ENCODE measurements at regions not wholly inside any gene's neighbourhood (a gene's known extent, or its start where the extent isn't known, plus 50 kb on each side); places are given as distances from the start of the nearest gene placed in this dataset.
"Not testable (repeated sequence)": the region's sequence is repeated elsewhere in the genome, so short reads cannot be mapped to it uniquely, and the experiment has no call there.

DNA sequence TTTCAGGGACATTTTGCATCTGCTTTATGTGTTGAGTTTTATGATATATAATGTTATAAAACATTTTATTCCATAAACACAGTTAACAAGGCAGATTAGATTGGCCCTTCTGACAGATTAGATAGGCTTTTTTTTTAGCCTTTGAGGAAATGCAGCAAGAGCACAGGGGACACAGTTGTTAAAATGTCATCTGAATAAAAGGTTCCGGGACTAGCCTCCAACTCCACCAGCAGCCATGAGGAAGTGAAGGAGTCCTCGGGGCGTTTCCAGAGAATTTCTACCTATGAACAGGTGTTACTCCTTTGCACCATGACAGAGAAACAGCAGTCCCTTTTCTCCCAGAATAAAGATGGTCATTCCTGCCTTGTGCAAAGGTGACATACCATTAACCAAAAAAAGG, 167.8 kb upstream of the KBTBD8 start:
- DNase-seq (ENCODE audit: low read depth, low spot score), result no peak

DNA sequence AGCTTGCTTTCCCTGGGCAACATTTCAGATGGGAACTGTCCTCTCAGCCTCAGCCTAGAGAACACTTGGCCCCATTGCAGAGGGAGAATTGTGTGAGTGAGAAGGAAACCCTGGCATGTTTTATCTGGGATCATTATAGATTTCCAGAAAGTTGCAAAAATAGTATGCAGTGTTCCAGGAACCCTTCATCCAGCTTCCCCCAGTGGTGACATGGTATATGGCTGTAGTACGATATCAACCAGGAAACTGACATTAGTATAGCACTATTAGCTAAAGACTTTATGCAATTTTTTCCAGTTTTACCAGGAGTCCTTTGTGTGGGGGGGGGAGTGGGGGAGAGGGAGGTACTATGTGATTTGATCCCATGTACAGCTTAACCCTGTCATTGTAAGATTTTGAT, 166.2 kb upstream of the KBTBD8 start:
- no peak overlapping the region for H3K27ac ChIP-seq
- DNase-seq (ENCODE audit: low read depth, low spot score), result no peak

More for the DNA sequence above, 167.8 kb upstream of the KBTBD8 start:
- H3K27ac ChIP-seq, result no peak overlapping the region

DNA sequence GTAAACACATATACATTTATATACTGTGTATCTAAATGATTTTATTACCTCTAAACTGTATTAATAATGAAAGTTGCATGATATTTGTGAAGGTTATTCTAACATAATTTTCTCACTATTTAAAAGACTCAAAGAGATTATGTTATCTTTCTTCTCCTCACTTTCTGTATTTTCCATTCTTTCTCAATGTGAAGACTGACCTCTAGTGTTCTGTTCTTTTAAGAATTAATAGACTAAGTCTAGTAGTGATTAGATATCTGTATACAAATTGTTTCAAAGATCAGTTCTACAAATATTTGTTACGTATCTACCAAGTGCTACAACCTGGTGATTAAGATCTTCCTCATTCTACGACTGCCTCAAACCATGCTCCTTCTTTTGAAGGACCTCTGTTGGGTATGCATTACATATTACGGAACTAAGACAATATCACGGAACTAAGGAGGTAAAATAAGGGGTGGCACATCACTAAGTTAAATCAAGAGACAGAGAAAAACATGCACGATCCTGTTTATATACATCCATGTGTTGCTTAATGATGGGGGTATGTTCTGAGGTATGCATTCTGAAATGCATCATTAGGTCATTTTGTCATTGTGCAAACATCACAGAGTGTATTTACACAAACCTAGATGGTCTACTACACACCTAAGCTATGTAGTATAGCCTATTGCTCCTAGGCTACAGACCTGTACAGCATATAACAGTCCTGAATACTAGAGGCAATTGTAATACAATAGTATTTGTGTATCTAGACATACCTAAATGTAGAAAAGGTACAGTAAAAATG, 161.5 kb upstream of the KBTBD8 start:
- no peak for DNase-seq (ENCODE audit: low read depth, low spot score)

DNA sequence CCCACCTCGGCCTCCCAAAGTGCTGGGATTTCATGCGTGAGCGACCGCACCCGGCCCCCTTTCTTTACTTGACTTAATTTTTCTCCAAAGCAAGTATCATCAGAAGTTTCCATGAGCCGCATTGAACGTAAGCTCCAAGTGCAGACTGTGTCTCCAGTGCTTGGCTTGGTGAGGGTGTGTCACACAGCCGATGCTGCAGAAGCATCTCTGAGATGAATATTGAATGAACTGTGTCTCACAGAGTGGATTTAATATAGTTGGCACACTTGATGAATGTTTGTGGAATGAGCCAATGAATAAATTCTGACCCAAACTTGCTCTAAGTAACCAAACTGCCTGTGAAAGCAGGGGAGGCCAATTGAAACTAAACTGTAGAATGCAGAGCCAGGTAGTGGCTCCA, 159.4 kb upstream of the KBTBD8 start:
- no peak for DNase-seq (ENCODE audit: low read depth, low spot score)
- H3K27ac ChIP-seq, result no peak overlapping the region

More for the DNA sequence above, 161.5 kb upstream of the KBTBD8 start:
- H3K27ac ChIP-seq, result no peak overlapping the region

DNA sequence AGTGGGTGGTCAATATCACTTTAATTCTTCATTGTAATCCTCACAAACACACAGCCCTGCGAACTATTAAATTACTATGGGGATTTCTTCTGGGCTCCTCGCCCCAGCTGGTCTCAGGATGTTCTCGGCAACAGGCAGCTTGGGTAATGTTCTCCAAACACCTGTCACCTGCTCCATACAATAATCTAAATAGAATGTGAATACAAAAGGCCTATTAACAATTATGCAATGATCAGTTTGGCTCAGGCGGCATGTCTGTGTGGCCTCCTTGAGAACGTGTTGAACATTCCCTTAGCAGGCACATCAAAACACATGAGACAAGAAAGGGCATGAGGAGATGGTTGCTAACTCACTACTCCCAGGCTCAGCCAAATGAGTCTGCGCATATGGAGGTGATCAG, 158.6 kb upstream of the KBTBD8 start:
- no peak for DNase-seq (ENCODE audit: low read depth, low spot score)
- H3K27ac ChIP-seq, result no peak overlapping the region

DNA sequence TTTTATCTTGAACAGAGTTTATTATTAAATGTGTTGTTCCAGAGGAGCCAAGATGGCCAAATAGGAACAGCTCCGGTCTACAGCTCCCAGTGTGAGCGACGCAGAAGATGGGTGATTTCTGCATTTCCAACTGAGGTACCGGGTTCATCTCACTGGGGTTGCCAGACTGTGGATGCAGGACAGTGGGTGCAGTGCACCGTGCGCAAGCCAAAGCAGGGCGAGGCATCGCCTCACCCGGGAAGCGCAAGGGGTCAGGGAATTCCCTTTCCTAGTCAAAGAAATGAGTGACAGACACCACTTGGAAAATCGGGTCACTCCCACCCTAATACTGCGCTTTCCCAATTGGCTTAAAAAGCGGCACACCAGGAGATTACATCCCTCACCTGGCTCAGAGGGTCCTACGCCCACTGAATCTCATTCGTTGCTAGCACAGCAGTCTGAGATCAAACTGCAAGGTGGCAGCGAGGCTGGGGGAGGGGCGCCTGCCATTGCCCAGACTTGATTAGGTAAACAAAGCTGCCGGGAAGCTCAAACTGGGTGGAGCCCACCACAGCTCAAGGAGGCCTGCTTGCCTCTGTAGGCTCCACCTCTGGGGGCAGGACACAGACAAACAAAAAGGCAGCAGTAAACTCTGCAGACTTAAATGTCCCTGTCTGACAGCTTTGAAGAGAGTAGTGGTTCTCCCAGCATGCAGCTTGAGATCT, 155.2 kb upstream of the KBTBD8 start:
- not testable (repeated sequence) for H3K27ac ChIP-seq; DNase-seq (ENCODE audit: low read depth, low spot score)

DNA sequence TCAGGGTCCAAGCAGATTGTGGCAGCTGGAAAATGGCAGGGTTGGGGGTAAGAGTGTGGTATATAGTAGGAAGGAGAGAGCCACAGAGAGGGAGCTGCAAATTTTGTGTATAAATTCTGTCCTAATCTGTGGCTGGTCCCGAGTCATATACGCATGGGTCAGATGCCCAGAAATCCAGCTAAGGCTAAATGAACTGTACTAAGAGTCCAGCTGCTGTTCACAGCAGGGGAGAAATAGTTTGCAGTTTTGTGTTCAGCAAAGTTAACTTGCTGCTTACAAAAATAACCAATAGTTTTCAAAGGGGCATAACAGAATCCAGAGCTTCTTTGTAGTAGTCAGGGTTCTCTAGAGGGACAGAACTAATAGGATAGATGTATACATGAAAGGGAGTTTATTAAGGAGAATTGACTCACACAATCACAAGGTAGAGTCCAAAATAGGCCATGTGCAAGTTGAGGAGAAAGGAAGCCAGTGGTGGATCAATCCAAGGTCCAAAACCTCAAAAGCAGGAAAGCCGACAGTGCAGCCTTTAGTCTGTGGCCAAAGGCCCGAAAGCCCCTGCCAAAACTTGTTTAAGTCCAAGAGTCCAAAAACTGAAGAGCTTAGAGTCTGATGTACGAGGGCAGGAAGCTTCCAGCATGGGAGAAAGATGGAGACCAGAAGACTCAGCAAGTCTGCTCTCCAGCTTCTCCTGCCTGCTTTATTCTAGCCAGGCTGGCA, 146.1 kb upstream of the KBTBD8 start:
- no peak for DNase-seq (ENCODE audit: low read depth, low spot score)
- no peak overlapping the region for H3K27ac ChIP-seq

DNA sequence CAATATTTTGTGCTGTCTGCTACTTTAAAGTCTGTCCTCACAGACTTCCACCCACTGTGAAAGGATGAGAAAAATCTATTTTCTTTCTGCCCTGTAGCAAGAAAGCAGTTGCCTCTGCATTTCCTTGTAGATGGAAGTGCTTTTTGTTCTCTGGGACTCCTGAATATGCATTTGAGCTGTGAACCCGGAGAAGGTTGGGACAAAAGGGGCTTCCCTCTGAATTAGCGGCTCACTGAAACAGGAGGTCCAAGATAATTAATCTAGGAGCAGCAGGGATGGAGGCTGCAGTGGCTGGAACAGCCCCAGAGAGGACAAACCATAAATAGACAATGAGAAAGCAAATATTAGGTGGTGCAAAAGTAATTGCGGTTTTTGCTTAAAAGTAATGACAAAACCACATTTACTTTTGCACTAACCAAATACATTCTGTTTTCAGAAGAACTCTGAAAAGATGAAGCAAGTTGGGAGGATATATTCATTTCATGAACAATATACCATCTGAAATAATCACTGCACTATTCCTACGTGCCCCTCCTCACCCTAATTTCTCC, 143.4 kb upstream of the KBTBD8 start:
- no peak for DNase-seq (ENCODE audit: low read depth, low spot score)
- H3K27ac ChIP-seq, result no peak overlapping the region

DNA sequence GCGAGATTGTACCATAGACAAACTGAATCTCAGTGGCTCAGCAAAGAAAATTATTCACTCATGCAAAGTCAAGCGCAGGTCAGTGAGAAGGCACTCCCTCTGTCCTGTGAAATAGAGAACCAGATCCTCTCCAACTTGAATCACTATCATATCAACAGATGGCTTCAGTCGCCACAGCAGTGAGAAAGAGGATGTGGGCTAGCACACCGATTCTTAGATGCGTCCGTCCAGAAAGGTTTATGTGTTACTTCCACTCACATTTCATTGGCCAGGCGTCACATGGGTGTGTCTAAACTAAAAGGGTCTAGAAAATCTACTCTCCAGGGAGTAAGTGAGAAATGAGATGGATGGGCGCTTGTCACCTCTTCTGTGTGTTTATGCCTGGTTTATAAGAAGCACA, 141.6 kb upstream of the KBTBD8 start:
- DNase-seq (ENCODE audit: low read depth, low spot score), result no peak
- H3K27ac ChIP-seq, result no peak overlapping the region

DNA sequence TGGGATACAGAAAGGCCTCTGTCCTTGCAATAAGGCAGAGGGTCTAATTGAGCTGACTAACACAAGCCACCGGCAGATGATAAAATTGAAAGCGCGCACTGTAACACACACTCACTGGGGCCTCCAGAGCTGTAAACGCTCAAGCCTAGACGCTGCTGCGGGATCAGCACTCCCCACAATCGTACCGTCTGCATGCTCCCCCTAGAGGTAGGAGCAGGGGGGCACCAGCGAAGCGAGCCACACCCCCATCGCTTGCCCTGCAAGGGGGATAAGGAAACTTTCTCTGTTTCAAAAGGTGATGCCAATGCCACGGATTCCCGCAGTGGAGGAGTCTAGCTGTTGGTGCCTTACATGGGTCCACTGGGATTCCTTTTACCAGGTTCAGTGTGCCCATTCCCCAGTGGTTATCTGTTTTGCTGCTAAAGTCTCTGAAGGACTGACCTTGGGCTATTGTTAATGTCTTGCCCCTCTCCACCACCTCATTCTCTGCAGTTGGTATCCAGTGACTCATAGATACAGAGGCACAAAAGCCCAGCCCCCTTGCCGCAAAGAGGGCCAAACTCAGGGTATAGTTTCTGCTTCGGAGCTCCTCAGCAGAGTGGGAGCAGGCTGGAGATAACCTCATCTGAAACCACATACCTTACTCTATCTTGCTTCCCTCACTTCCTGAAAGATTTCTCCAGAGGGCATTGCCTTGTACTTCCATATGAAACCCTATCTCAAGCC, 139.3 kb upstream of the KBTBD8 start:
- no peak for DNase-seq (ENCODE audit: low read depth, low spot score)
- no peak overlapping the region for H3K27ac ChIP-seq

DNA sequence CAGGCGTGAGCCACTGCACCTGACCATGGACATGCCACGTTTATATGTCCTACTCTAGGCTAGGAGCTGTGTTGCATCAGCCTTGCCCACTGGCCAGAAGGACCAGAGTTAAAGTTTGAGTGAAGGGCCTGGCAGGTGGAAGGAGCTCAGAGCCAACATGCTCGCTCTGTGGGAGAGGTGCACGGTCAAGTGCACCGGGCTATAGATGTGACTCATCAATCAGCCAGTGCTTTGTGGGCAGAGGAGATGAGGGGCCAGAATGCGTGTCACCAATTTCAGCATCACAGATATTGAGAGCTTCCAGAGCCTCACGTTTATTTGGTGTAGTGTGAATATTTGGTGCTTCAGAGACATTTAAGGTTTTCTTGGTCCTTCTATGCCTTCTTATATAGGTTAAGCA, 137.3 kb upstream of the KBTBD8 start:
- H3K27ac ChIP-seq, result no peak overlapping the region
- no peak for DNase-seq (ENCODE audit: low read depth, low spot score)

DNA sequence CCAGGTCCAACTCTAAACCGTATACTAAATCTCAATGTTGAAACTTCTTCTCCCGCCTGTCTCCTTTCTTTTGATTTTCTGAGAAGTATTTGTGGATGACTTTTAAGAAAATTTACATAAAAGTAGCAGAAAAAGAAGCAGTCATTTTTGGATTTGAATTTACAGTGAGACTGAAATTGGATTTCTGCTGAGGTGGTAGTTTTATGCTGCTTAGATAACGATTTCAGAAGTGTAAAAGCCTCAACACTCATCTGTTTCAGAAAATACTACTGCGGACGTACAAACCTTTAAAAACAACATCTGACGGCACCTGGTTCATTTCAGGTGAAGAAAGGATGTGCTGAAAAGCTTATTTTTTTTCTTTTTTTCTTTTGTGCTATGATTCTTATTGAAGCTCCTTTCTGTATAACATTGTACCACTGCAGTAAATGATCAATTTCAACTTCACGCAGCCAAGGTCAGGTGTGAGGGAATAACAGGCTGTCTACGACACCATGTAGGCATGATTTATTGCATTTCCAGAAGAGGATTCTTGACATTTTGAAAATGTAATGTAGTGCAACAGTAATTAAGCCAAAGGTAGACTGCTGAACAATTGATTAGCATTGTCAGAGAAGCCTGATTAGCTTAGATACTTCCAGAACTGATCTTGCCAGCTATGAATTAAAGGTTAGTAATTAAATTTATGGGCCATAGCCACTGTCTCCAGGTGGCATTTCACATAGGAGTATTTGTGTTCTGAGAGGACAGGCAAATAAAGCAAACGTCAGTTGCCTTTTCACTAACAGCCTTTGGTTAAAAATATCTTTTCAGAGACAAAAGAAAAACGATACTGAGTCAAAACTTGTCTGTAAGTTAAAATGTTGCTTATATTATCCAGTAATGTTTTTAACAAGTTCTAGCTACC, 134.6 kb upstream of the KBTBD8 start:
- DNase-seq (ENCODE audit: low read depth, low spot score), result no peak
- no peak overlapping the region for H3K27ac ChIP-seq

DNA sequence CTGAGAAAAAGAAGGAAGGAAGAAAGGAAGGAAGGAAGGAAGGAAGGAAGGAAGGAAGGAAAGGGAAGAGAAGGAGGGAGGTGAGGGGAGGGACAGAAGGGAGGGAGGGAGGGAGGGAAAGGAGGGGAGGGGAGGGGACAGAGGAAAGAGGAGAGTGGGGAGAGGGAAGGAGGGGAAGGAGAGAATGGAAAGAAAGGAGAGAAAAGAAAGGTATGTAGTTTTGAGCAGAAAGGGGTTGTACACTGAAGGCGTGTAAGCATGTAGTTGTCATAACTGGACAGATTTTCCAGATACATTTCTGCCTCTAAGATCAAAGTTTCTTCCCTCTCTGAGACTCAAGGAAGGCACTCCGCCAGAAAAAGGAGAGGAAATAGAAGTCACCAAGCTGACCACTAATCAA, 113.4 kb upstream of the KBTBD8 start:
- H3K27ac ChIP-seq, result no peak overlapping the region
- DNase-seq (ENCODE audit: low read depth, low spot score), result no peak

DNA sequence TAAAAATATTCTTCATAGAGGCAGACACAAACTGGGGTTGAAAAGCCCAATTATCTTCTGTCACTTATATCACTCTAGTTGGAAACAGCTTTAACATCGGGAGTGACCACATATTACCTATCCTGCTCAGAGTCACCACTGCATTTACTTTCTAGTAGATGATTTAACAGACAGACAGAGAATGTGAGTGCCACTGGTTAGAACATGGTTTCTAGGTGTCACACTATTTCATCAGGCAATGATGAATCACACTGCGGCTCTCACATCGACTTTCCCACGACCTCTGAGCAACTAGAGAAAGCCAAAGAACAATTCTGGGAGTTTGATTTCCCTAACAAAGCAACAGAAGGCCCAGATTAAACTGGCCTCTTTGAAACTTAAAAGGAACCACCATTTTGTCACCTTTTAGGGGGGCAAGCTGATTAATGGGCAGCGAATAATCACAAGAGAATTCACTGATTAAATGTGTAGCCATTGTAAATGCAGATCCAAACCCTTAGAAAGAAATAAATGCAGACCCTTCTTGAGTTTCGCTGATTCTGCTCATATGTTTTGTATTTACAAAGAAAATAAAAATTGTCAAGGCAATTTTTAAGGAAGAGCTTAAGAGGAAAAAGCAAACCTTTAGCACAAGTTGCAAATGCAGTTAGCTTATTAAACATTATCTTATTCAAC, 112.6 kb upstream of the KBTBD8 start:
- DNase-seq (ENCODE audit: low read depth, low spot score), result no peak
- H3K27ac ChIP-seq, result peak overlapping the region; percentile 26

DNA sequence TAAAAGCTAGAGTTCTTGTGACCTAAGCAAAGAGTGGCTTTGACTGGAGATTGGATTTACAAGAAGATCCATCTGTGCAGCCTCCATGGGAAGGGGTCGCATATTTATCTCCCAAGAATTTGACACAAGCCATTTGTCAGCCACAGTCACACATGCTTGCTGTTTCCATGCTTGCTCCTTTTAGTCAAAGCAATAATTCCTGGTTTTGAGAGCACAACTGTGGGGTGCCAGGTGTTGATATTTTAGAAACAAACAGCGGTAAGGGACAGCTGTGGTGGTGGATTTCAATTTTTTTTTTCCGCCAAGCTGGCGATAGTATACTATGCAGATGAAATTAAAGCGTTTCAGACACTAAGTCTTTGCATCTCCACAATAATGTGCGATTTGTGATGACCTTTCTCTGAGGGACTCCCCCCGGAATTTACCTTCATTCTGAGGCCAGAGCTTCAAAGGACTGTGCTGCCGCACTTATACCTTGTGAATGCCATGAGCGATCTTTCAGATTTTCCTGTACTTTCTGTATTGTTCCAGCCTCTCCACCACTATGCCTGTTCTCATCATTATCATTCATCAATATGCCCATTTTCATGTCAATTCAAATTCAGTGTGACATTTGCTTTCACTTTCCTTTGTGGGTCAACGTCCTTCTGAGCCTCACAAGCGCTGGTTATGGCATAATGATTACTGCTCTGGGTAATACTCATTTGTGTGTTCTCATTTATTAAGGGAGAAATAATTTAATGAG, 108.2 kb upstream of the KBTBD8 start:
- no peak for DNase-seq (ENCODE audit: low read depth, low spot score)
- no peak overlapping the region for H3K27ac ChIP-seq

DNA sequence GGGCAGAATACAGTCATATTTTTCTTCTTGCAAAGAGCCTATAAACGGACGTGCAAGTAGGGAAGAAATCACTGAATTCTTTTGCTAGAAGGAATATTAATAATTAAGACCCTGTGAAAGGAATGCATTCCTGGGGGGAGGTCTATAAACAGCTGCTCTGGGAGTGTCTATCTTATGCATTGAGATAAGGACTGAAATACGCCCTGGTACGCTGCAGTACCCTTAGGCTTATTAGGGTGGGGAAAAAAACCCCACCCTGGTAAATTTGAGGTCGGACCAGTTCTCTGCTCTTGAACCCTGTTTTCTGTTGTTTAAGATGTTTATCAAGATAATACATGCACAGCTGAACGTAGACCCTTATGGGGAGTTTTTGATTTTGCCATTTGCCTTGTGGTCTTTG, 100.0 kb upstream of the KBTBD8 start:
- no peak overlapping the region for H3K27ac ChIP-seq
- no peak for DNase-seq (ENCODE audit: low read depth, low spot score)

DNA sequence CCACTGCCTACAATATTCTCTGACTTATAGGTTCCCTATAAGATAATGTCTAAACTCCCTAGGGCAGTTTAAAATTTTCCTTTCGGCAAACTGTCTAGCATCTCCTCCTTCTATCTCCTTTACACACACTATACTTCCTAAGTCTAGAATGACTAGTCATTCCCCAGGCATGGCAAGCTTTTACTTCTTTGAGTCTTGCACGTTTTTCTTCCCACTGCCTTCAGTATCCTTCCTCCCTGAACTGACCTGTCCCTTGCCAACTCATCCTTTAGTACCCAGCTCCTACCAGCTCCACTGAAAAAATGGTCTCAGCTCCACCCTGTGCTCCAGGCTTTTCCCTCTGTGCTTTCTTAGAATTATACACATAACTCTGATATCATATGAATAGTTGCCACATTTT, 93.8 kb upstream of the KBTBD8 start:
- no peak overlapping the region for H3K27ac ChIP-seq
- DNase-seq (ENCODE audit: low read depth, low spot score), result no peak

DNA sequence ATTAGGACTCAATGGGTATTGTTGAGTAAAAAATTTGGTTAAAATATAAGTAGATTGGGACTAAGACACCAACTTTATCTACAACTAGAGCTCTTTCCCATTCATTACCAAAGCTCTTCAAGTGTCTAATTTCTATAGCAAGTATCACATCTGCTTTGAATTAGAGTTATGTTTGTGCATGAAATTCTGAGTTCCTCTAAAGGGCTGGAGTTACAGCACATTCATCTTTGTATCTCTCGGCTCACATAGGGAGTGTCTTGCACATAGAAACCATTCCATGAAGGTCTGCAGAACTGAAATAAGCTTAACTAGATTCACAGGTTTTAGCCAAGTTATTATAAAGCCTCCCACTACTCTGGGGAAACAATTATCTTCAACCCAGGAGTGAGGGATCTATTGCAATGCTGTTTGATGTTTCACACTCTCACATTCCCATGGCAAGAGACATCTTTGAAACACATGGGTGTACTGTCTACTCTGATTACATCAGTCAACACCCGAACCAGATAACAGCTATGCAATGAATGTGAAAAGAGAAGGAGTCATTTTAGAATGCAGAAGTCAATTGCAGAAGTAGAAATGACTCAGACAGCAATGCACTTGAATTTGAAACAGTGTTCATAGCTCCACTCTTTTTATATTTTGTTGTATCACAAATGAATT, 93.1 kb upstream of the KBTBD8 start:
- no peak for DNase-seq (ENCODE audit: low read depth, low spot score)
- no peak overlapping the region for H3K27ac ChIP-seq
